GM12892 (cell line): ENCODE measurements at regions not wholly inside any gene's neighbourhood (a gene's known extent, or its start where the extent isn't known, plus 50 kb on each side); places are given as distances from the start of the nearest gene placed in this dataset.

Experiments used
- POLR2A ChIP-seq: IDR thresholded peaks from 2 replicates; pipeline ENCODE4 v1.6.1; 2011; ENCODE audit warnings: low read depth, low read length, control low read depth
- POLR2AphosphoS5 ChIP-seq: IDR thresholded peaks from 2 replicates; pipeline ENCODE4 v1.6.1; 2011; ENCODE audit warnings: low read depth, low read length, control low read depth
- TAF1 ChIP-seq: IDR thresholded peaks from 2 replicates; pipeline ENCODE4 v1.6.1; 2011; ENCODE audit warnings: low read depth, mild to moderate bottlenecking, control low read depth, low read length, borderline replicate concordance

GRCh38 chr6:744666-745353 lies 51.9 kb upstream of the EXOC2 start:
- TF ChIP-seq POLR2A: no peak
- no peak for TF ChIP-seq POLR2AphosphoS5
- TF ChIP-seq TAF1: no peak
